GM19463 (cell line): ENCODE measurements at regions not wholly inside any gene's neighbourhood (a gene's known extent, or its start where the extent isn't known, plus 50 kb on each side); places are given as distances from the start of the nearest gene placed in this dataset.

Source experiments
- ATAC-seq: cut with Tn5 transposase; IDR thresholded peaks from one replicate; pipeline ENCODE4 v1.9.1; 2021; ENCODE audit warnings: mild to moderate bottlenecking, moderate library complexity; ENCODE audit not compliant: unreplicated experiment

GRCh38 chr14:98288825-98289224 lies 983.2 kb downstream of the BCL11B start:
- ATAC-seq, result no peak

GRCh38 chr14:98290596-98290995 lies 981.4 kb downstream of the BCL11B start:
- ATAC-seq, result no peak

GRCh38 chr14:98292191-98292590 lies 979.8 kb downstream of the BCL11B start:
- no peak for ATAC-seq

GRCh38 chr14:98293576-98293975 lies 978.4 kb downstream of the BCL11B start:
- ATAC-seq, result no peak

GRCh38 chr14:98296895-98297294 lies 975.1 kb downstream of the BCL11B start:
- no peak for ATAC-seq

GRCh38 chr14:98297567-98297966 lies 974.4 kb downstream of the BCL11B start:
- no peak for ATAC-seq

- no peak for ATAC-seq
Observed at GRCh38 chr14:98298481-98299244, 973.3 kb downstream of the BCL11B start.

GRCh38 chr14:98301681-98302080 lies 970.3 kb downstream of the BCL11B start:
- ATAC-seq, result no peak

- no peak for ATAC-seq
Observed at GRCh38 chr14:98304574-98304973, 967.4 kb downstream of the BCL11B start.

GRCh38 chr14:98309591-98309990 lies 962.4 kb downstream of the BCL11B start:
- ATAC-seq, result no peak

- ATAC-seq, result no peak
Observed at GRCh38 chr14:98312006-98312405, 960.0 kb downstream of the BCL11B start.

GRCh38 chr14:98321841-98322240 lies 950.2 kb downstream of the BCL11B start:
- no peak for ATAC-seq

- no peak for ATAC-seq
Observed at GRCh38 chr14:98323836-98324235, 948.2 kb downstream of the BCL11B start.

- no peak for ATAC-seq
Observed at GRCh38 chr14:98325761-98326160, 946.2 kb downstream of the BCL11B start.

- ATAC-seq, result no peak
Observed at GRCh38 chr14:98328496-98328895, 943.5 kb downstream of the BCL11B start.

GRCh38 chr14:98334186-98334585 lies 937.8 kb downstream of the BCL11B start:
- no peak for ATAC-seq

- no peak for ATAC-seq
Observed at GRCh38 chr14:98341211-98341610, 930.8 kb downstream of the BCL11B start.

- no peak for ATAC-seq
Observed at GRCh38 chr14:98345161-98345560, 926.8 kb downstream of the BCL11B start.

GRCh38 chr14:98347686-98348085 lies 924.3 kb downstream of the BCL11B start:
- ATAC-seq, result no peak

GRCh38 chr14:98348505-98348904 lies 923.5 kb downstream of the BCL11B start:
- no peak for ATAC-seq

- ATAC-seq, result no peak
Observed at GRCh38 chr14:98350213-98350612, 921.8 kb downstream of the BCL11B start.

- no peak for ATAC-seq
Observed at GRCh38 chr14:98364961-98365360, 907.0 kb downstream of the BCL11B start.

- ATAC-seq, result no peak
Observed at GRCh38 chr14:98366429-98366828, 905.6 kb downstream of the BCL11B start.
